Left renal cortex interstitium (tissue), 4 donors: ENCODE measurements at regions not wholly inside any gene's neighbourhood (a gene's known extent, or its start where the extent isn't known, plus 50 kb on each side); places are given as distances from the start of the nearest gene placed in this dataset.
"Not testable (repeated sequence)": the region's sequence is repeated elsewhere in the genome, so short reads cannot be mapped to it uniquely, and the experiment has no call there.

Experiments
- DNase-seq, 4 donors: peaks; one replicate each; pipeline ENCODE4 v3.0.0-alpha.2; 2013; ENCODE audit warnings: low read depth in 4 of 4, low spot score in 2 of 4, missing footprints in 1 of 4

GRCh38 chr17:6261466-6261865 lies 173.5 kb downstream of the AIPL1 start:
- no peak for DNase-seq

GRCh38 chr17:6259899-6260298 lies 175.0 kb downstream of the AIPL1 start:
- DNase-seq: no peak

GRCh38 chr17:6257336-6257735 lies 177.6 kb downstream of the AIPL1 start:
- peak in 2 of 4 donors; percentile 21 to 50 for DNase-seq

DNA sequence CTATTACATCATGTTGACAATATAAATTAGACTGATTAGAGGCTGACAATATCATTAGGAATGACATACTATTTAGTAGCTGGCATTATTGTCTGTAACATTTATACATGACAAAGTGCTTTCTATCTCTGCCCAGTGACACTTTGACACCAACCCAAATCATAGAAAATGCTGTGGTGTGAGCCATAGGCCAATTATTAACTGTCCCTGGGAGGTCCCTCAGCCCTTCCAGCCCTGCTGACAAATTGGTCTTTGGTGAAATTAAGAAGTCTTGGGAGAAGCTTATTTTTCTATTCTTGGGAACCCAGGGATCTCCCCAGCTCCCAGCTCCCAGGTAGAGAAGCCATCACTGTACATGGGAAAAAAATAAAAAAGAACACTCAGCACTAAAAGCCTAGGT lies 179.6 kb downstream of the AIPL1 start:
- DNase-seq: no peak

DNA sequence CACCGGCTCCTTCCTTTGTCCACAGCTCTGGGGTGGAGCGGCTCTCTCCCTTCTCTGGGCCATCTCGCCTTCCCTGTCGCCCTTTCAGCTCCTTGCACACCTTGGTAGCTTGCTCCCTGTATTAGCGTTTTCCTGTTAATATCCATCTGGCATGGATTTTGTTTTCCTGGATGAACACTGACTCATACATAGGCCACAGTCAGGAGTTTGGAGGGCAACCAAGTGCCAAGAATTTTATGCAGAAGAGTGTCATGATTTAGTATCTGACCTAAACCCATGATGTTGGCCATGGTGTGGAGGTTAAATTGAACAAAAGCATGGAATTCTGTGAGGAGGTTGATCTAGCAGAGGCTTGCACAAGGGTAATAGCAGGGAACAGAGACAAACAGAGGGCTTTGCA lies 180.9 kb downstream of the AIPL1 start:
- DNase-seq: no peak

- not testable (repeated sequence) for DNase-seq
Measured at GRCh38 chr17:6251640-6252039, 181.5 kb downstream of the WSCD1 start.

DNA sequence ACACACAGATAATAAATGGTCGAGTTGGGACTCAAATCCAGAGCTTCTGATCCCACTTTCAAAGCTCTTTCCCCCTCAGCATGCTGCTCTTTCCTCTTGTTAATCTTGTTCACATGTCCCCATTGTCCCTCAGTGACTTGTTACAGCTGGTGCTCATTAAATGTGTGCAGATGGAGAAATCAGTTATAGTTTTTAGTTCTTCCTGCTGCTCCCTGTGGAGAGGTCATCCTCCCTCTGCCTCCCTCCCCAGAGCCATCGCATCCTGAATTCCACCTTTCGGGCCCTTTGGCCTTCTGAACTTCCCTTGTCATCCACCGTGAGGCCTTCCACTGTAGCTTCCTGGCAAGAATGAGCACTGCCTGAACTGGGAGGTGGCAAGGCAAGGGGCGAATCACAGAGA lies 179.6 kb downstream of the WSCD1 start:
- DNase-seq: no peak

GRCh38 chr17:6248061-6248460 lies 177.9 kb downstream of the WSCD1 start:
- no peak for DNase-seq

GRCh38 chr17:6245301-6246177 lies 175.4 kb downstream of the WSCD1 start:
- no peak for DNase-seq

- no peak for DNase-seq
Measured at GRCh38 chr17:6244796-6245195, 174.6 kb downstream of the WSCD1 start.

DNA sequence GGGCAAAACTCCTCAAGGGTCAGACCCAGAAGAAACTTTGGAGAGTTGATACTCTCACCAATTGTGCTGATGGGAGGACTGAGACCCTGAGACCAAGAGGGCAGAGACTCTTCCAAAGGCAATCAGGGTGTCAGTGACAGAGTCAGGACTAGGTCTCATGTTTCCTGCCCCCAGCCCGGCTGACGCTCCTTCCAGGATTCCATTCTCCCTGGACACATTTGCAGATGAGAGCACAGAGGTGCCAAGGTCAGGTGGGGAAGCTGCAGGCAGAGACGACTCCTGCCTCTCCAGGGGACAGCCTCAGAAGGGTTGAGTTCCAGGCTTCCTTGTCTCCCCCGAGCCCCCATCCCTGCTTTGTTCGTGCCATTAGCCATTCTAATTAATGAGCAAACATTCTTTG lies 174.1 kb downstream of the WSCD1 start:
- DNase-seq: no peak

DNA sequence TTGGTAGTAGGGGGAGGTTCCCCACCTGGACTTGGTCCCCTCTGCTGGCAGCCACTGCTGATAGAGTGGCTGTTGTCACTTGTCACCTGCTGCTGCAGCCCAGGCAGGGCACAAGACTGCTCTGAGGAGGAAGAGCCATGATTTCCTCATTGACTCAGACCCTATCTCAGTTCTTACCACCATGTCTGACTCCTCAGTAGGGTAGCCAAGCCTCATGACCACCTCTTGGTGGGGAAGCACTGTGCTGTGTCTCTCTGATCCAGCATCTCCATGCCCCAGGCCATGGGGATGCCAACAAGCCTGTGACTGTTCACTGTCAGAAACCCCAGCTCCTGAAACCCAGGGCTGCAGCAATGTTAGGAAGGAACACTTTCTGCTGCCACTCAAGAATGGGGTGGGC lies 173.0 kb downstream of the WSCD1 start:
- DNase-seq: no peak

GRCh38 chr17:6241996-6242395 lies 171.8 kb downstream of the WSCD1 start:
- no peak for DNase-seq

DNA sequence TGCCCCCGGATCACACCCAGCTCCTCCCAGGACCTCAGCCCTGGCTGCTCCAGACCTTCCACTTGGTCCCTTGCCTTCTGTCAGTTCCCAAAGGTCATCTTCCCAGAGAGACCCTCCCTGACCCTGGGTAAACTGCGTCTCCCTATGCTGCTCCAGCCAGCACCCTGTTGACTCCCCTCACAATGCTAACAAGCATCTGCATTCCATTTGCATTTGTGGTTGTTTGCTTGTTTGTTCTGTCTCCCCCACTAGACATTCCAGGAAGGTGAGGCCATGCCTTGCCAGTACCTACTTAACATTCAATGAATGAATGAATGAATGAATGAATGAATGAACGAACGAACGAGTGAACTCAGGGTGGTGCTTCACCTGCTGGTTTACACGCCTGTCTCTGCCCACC lies 171.2 kb downstream of the WSCD1 start:
- no peak for DNase-seq

DNA sequence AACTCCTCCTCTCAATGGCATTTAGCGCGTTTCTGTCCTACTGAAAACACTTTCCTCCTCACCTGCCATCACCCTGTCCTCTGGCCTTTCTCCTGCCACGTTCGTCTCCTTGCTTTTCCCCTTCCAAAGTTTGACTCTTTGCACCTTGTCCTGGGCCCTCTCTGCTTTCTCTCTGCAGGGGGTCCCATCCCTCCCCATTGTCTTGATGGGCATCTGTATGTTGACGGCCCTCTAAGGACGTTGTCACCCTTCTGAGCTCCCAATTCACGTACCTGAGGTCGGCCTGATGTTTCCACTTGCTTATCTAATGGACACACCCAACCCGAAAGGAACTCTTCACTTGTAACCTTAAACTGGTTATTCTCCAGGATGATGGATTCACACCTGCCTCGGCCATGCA lies 170.4 kb downstream of the WSCD1 start:
- no peak for DNase-seq

DNA sequence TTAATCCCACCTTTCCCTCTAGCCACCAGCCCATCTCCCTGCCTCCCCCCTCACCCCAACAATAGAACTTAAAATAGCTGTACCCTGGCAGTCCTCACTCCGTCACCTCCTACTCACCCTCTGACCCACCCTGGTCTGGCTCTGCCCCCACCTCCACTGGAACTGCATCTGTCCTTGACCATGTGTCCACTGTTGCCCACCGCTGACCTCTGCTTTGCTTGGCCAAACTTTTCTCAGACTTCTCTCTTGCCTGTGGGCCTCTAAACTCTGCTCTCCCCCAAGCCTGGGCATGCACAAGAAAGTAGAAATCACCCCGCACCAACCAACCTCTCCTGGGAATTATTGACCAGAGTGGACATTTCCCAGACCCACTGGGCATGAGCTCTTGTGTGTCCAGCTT lies 169.8 kb downstream of the WSCD1 start:
- no peak for DNase-seq

DNA sequence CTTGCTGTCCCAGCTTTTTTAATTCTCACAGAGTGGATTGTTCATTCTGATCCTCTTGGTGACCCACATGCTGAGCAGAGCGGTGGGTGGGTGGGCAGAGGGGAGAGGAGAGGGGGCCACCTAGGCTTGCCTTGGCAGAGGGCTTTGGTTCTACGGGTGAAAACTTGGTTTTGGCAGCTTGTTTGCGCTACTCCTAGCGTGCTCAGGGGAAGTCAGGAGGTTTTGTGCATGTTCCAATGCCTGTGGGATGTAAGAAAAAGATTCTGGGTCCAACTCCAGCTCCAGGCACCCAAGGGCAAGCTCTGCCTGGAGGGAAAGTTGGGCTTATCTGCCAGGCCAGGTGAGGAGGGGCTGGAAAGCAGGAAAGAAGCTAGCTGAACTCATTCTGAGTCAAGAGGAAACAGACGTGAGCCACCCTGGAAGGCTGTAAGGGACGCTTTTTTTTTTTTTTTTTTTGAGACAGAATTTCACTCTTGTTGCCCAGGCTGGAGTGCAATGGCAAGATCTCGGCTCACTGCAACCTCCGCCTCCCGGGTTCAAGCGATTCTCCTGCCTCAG lies 169.1 kb downstream of the WSCD1 start:
- DNase-seq: no peak

DNA sequence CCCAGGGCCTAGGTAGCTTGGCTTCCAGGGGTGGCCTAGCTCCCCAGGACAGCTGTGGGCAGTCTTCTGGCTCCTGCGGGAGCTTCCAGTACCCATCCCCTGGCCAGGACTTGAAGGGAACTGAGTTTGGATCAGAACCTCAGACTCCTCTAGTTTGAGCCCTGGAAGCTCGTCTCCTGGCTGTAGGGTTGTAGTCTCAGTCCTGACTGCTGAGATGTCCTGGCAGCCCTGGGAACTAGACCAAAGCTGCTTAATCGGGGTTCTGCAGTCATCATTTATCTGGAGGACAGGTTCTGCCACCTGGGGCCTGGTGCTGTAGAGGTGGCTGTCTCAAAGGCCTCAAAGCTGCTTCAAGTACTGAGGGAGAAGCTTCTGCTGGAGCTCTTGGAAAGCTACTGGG lies 163.7 kb downstream of the WSCD1 start:
- no peak for DNase-seq

DNA sequence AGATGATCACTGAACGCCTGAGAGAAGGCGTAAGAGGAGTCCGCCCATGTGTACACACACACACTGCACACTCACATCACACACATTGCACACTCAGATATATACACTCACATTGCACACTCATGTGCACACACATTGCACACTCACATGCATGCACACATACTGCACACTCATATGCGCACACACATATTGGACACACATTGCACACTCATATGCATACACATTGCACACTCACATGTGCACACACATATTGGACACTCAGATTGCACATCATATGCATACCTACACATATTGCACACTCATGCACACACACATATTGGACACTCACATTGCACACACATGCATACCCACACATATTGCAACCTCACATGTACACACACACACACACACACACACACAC lies 163.2 kb downstream of the WSCD1 start:
- no peak for DNase-seq

GRCh38 chr17:6232732-6233101 lies 162.5 kb downstream of the WSCD1 start:
- no peak for DNase-seq

- DNase-seq: no peak
Measured at GRCh38 chr17:6231886-6232731, 161.9 kb downstream of the WSCD1 start.

DNA sequence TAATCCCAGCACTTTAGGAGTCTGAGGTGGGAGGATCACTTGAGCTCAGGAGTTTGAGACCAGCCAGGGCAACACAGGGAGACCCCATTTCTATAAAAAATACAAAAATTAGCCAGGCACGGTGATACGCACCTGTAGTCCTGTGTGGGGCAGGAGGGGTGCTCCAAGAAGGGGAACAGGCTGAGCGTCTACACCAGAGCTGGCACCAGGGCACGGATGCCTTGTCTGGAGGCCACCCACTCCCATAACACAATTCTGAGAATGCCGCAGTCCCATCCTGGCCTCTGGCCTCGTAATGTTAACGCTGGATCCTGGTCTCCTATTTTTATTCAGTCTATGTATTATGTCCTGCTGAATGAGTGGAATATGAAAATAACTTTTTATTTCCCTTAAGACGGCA lies 161.3 kb downstream of the WSCD1 start:
- DNase-seq: no peak
